ENCODE measurements at regions not wholly inside any gene's neighbourhood (a gene's known extent, or its start where the extent isn't known, plus 50 kb on each side); places are given as distances from the start of the nearest gene placed in this dataset.

DNA sequence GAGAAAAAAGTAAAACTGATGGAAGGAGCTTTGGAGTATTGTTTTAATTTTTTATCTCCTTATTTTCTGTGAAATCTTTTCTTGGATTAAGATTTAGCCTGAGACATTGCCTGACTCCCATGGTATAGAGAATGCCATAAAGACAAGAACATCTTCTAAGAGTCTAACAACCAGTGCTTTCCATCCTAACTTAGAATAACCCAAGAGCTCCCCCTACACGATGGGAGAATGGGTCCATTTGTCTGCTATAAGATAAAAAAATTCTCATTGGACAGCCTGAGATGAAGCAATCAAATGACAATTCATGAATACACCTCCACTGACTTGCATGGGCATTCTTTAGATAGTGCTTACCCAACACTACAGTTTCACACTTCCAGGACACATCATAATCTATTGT is 478.1 kb downstream of the TTLL7 start:
- H3K9ac ChIP-seq (ENCODE audit: low read depth, low read length): no peak overlapping the region
- in situ Hi-C loops (cut with MboI; ENCODE audit: low sequenced_read_pairs): no loop called here
- H2AK5ac ChIP-seq (ENCODE audit: low read depth, low read length): no peak overlapping the region
- no peak overlapping the region for H2BK5ac ChIP-seq (ENCODE audit: low read depth, low read length, poor library complexity, severe bottlenecking)
- intact Hi-C loops (cut with micrococcal nuclease): no loop called here
- no peaks in the 10 kb centered on the region for H3K4me1 ChIP-seq (ENCODE audit: control insufficient read depth, insufficient read depth, low read length)
- POLR2A ChIA-PET (ENCODE audit: unreplicated experiment): no interaction called here
- H3K9me3 ChIP-seq (ENCODE audit: control insufficient read depth, insufficient read depth, low read length): no peaks in the 10 kb centered on the region
- no peaks in the 10 kb centered on the region for H3K27me3 ChIP-seq (ENCODE audit: control insufficient read depth, insufficient read depth, low read length)
- H4K5ac ChIP-seq (ENCODE audit: low read depth, low read length): no peak overlapping the region
- H3K23ac ChIP-seq (ENCODE audit: low read depth, low read length): no peak overlapping the region
- no TSS peak for BruUV-seq (replicated peaks)
- ATAC-seq (ENCODE audit: low read depth) (no peak), DNase-seq (no peak)
- H3K4ac ChIP-seq (ENCODE audit: low read depth, low read length): no peak overlapping the region
- WGBS, 2 experiments (ENCODE audit: extremely low coverage in 2 of 2, insufficient read length in 1 of 2): no CpG with 5 or more reads among the region's 1 CpG
- H3K56ac ChIP-seq (ENCODE audit: extremely low read depth, insufficient read depth, low read length): no peak overlapping the region; the same call in 1 of the 2 replicates
- H4K91ac ChIP-seq (ENCODE audit: insufficient read depth, low read depth, low read length): no peak overlapping the region
- no peaks in the 10 kb centered on the region for H3K9me1 ChIP-seq (ENCODE audit: insufficient read depth, low read length)
- no peak overlapping the region for H2AFZ ChIP-seq (replicated peaks; ENCODE audit: low read length, poor library complexity)
- no peak overlapping the region for H2BK20ac ChIP-seq (ENCODE audit: low read depth, low read length)
- no peaks in the 10 kb centered on the region for H3K36me3 ChIP-seq (ENCODE audit: control insufficient read depth, insufficient read depth, low read length)
- H3K79me1 ChIP-seq (ENCODE audit: low read depth in 1 of 2, low read length in 2 of 2): no peaks in the 10 kb centered on the region
- no peaks in the 10 kb centered on the region for H4K20me1 ChIP-seq (ENCODE audit: insufficient read depth, low read length)
- dilution Hi-C loops (cut with HindIII; ENCODE audit: low sequenced_read_pairs, unreplicated experiment): no loop called here
- H3K18ac ChIP-seq (ENCODE audit: low read depth, low read length): no peak overlapping the region
- H2BK120ac ChIP-seq (ENCODE audit: low read depth, low read length): no peak overlapping the region
- H4K8ac ChIP-seq (ENCODE audit: low read depth in 2 of 2, low read length in 2 of 2): no peak overlapping the region
- H3K4me3 ChIP-seq (ENCODE audit: insufficient read depth, low read depth, low read length): no peak overlapping the region
- CTCF ChIA-PET: no interaction called here
- H3K27ac ChIP-seq (ENCODE audit: insufficient read depth, low read length): no peak overlapping the region
- H2BK15ac ChIP-seq (ENCODE audit: low read depth, low read length): no peak overlapping the region
- no peak overlapping the region for H3K4me2 ChIP-seq (ENCODE audit: low read depth, low read length)
- H3K14ac ChIP-seq (replicated peaks; ENCODE audit: low read depth, low read length): no peak overlapping the region
- no peak overlapping the region for H2AK9ac ChIP-seq (replicated peaks; ENCODE audit: low read depth, low read length, poor library complexity)
- no peak for TF ChIP-seq POLR2A (IDR thresholded peaks at IDR 0.05; ENCODE audit: low read depth, low read length)
- no peak for TF ChIP-seq CEBPB (IDR thresholded peaks at IDR 0.05; ENCODE audit: low read depth, low read length)
- TF ChIP-seq MAFK (IDR thresholded peaks at IDR 0.05; ENCODE audit: low read depth, low read length): no peak
